Osteoblast (primary cell): ENCODE measurements at regions not wholly inside any gene's neighbourhood (a gene's known extent, or its start where the extent isn't known, plus 50 kb on each side); places are given as distances from the start of the nearest gene placed in this dataset.
"Not testable (repeated sequence)": the region's sequence is repeated elsewhere in the genome, so short reads cannot be mapped to it uniquely, and the experiment has no call there.

Source experiments
- DNase-seq: peaks from one replicate; pipeline ENCODE4 v3.0.0; 2011; ENCODE audit warnings: low spot score, mixed read lengths; ENCODE audit not compliant: insufficient read length; ENCODE audit errors: missing footprints
- H2AFZ ChIP-seq: 2 replicates; pipeline ENCODE4 v1.6.0; 2011; ENCODE audit warnings: mild to moderate bottlenecking, low read length
- H3K27ac ChIP-seq: 2 replicates; pipeline ENCODE4 v1.5.1; 2011; ENCODE audit warnings: mild to moderate bottlenecking, low read depth, low read length, moderate library complexity
- H3K27me3 ChIP-seq: 2 replicates; pipeline ENCODE4 v1.6.0; 2012; ENCODE audit warnings: mild to moderate bottlenecking, control low read depth, inconsistent platforms, low read length, moderate library complexity; ENCODE audit not compliant: insufficient read depth
- H3K36me3 ChIP-seq: 2 replicates; pipeline ENCODE4 v1.5.1; 2011; ENCODE audit warnings: mild to moderate bottlenecking, low read length, control low read depth, moderate library complexity; ENCODE audit not compliant: insufficient read depth
- H3K4me1 ChIP-seq: 2 replicates; pipeline ENCODE4 v1.5.1; 2011; ENCODE audit warnings: mild to moderate bottlenecking, low read length, control low read depth, moderate library complexity; ENCODE audit not compliant: insufficient read depth
- H3K4me2 ChIP-seq: 2 replicates; pipeline ENCODE4 v1.6.0; 2011; ENCODE audit warnings: mild to moderate bottlenecking, low read length; ENCODE audit not compliant: insufficient read depth
- H3K4me3 ChIP-seq: fragments of 200-600 bp; sonication (generic); 3 replicates; pipeline ENCODE4 v1.5.1; 2012; ENCODE audit warnings: mild to moderate bottlenecking, low read length, inconsistent platforms; ENCODE audit not compliant: insufficient read depth
- H3K79me2 ChIP-seq: 2 replicates; pipeline ENCODE4 v1.6.0; 2012; ENCODE audit warnings: mild to moderate bottlenecking, low read length, control low read depth, inconsistent platforms; ENCODE audit not compliant: insufficient read depth
- H3K9me3 ChIP-seq: 2 replicates; pipeline ENCODE4 v1.5.1; 2011; ENCODE audit warnings: low read depth, low read length, control low read depth
- H4K20me1 ChIP-seq: 2 replicates; pipeline ENCODE4 v1.6.0; 2012; ENCODE audit warnings: mild to moderate bottlenecking, low read length, control low read depth; ENCODE audit not compliant: insufficient read depth
- TF ChIP-seq, protein P1 (sequence below): IDR thresholded peaks from 2 replicates; pipeline ENCODE4 v1.5.1; 2011; ENCODE audit warnings: mild to moderate bottlenecking, low read depth, low read length, moderate library complexity; ENCODE audit errors: extremely low read depth

GRCh38 chr5:115424030-115424429, 120.5 kb downstream of the FEM1C start:
- H3K27me3 ChIP-seq, result no peaks in the 10 kb centered on the region
- no peaks in the 10 kb centered on the region for H3K79me2 ChIP-seq
- H3K4me2 ChIP-seq, result no peak overlapping the region
- H2AFZ ChIP-seq, result no peak overlapping the region
- TF ChIP-seq, protein P1, sequence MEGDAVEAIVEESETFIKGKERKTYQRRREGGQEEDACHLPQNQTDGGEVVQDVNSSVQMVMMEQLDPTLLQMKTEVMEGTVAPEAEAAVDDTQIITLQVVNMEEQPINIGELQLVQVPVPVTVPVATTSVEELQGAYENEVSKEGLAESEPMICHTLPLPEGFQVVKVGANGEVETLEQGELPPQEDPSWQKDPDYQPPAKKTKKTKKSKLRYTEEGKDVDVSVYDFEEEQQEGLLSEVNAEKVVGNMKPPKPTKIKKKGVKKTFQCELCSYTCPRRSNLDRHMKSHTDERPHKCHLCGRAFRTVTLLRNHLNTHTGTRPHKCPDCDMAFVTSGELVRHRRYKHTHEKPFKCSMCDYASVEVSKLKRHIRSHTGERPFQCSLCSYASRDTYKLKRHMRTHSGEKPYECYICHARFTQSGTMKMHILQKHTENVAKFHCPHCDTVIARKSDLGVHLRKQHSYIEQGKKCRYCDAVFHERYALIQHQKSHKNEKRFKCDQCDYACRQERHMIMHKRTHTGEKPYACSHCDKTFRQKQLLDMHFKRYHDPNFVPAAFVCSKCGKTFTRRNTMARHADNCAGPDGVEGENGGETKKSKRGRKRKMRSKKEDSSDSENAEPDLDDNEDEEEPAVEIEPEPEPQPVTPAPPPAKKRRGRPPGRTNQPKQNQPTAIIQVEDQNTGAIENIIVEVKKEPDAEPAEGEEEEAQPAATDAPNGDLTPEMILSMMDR, result no peak
- H3K27ac ChIP-seq, result no peak overlapping the region
- H3K4me3 ChIP-seq, result no peak overlapping the region
- H3K4me1 ChIP-seq, result peaks cover 29% of the 10 kb centered on the region
- H3K36me3 ChIP-seq, result no peaks in the 10 kb centered on the region
- no peaks in the 10 kb centered on the region for H4K20me1 ChIP-seq
- no peaks in the 10 kb centered on the region for H3K9me3 ChIP-seq
- no peak for DNase-seq

DNA sequence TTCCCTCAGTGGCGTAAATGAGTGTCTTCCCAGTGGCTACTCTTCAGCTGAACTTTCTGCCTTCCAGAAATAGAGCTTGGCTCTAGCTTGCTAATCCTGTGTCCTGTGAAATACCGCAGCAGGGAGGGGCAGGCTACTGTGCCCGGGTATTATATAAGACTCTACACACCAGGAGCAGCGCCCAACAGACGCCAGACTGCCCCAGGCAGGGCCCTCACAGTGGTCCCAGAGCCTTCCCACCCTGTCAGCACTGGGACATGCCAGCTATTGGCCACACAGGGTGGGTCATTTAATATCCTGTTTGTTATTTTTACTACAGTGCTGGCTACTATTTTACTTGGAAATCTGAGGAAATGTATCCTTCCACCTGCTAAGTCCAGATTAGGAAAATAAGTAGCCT, 121.0 kb downstream of the FEM1C start:
- no peak for DNase-seq

DNA sequence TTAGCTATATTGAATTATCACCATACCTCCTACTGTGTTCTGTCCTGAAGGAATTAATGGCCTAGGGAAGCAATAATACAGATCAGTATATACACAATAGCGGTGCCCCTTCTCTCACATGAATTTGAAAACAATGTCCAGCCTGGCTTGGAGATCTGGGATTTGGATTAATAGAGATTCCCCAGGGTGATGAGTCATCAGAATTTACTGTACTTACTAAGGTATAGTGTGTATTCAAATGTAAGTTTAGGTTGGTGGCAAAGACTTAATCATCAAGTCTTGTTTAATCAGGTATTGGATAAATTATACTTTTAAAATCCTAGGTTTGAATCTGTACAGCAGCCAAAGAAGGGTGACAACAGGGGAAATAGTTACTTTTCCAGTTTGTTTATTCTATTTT, 121.5 kb downstream of the FEM1C start:
- Histone ChIP-seq H3K79me2 (no peaks in the 10 kb centered on the region), H2AFZ (peak overlapping the region; percentile 32), H3K4me3 (no peak overlapping the region), H3K4me1 (peaks cover 29% of the 10 kb centered on the region), H3K27ac (no peak overlapping the region), H4K20me1 (no peaks in the 10 kb centered on the region), H3K36me3 (no peaks in the 10 kb centered on the region), H3K27me3 (no peaks in the 10 kb centered on the region), H3K9me3 (no peaks in the 10 kb centered on the region), H3K4me2 (no peak overlapping the region)
- TF ChIP-seq, protein P1, result no peak
- no peak for DNase-seq

More for the DNA sequence above, 121.0 kb downstream of the FEM1C start:
- H4K20me1 ChIP-seq, result no peaks in the 10 kb centered on the region
- H3K9me3 ChIP-seq, result no peaks in the 10 kb centered on the region
- H3K79me2 ChIP-seq, result no peaks in the 10 kb centered on the region
- H3K4me1 ChIP-seq, result peaks cover 29% of the 10 kb centered on the region
- peak overlapping the region; percentile 32 for H2AFZ ChIP-seq
- H3K27ac ChIP-seq, result no peak overlapping the region
- H3K27me3 ChIP-seq, result no peaks in the 10 kb centered on the region
- H3K36me3 ChIP-seq, result no peaks in the 10 kb centered on the region
- H3K4me2 ChIP-seq, result no peak overlapping the region
- TF ChIP-seq, protein P1, result no peak
- H3K4me3 ChIP-seq, result no peak overlapping the region

- not testable (repeated sequence) for H3K79me2 ChIP-seq, DNase-seq, H3K4me2 ChIP-seq, H3K9me3 ChIP-seq, H3K4me3 ChIP-seq, H3K27ac ChIP-seq, H2AFZ ChIP-seq, H3K36me3 ChIP-seq, H3K27me3 ChIP-seq, H4K20me1 ChIP-seq
- peaks cover 27% of the 10 kb centered on the region for H3K4me1 ChIP-seq
These were observed 123.8 kb downstream of the FEM1C start for GRCh38 chr5:115420812-115421211.
